ENCODE measurements at regions not wholly inside any gene's neighbourhood (a gene's known extent, or its start where the extent isn't known, plus 50 kb on each side); places are given as distances from the start of the nearest gene placed in this dataset.
"Not testable (repeated sequence)": the region's sequence is repeated elsewhere in the genome, so short reads cannot be mapped to it uniquely, and the experiment has no call there.

DNA sequence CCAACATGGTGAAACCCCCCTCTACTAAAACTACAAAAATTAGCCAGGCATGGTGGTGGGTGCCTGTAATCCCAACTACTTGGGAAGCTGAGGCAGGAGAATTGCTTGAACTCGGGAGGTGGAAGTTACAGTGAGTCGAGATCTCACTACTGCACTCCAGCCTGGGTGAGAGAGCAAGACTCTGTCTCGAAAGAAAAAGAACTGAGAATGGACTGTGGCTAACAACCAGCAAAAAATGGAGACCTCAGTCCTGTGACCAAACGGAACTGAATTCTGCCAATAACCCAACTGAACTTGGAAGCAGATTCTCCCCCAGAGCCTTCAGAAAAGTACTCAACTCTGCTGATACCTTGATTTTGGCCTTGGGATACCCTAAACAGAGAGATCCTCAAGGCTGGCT, 604.5 kb downstream of the DOK5 start:
- in situ Hi-C loops (cut with MboI), result no loop called here
- POLR2A ChIA-PET, result no interaction called here

GRCh38 chr20:55074266-55074840, 599.0 kb downstream of the DOK5 start:
- POLR2A ChIA-PET, result not testable (repeated sequence)

More for the DNA sequence above, 604.5 kb downstream of the DOK5 start:
- no peak overlapping the region for H3K4me3 ChIP-seq
- H3K27ac ChIP-seq (ENCODE audit: control insufficient read depth, insufficient read depth), result no peak overlapping the region
- no peak for TF ChIP-seq KAT2A (conservative IDR thresholded peaks at IDR 0.05; ENCODE audit: control insufficient read depth, low read depth, low read length)
- no peak for TF ChIP-seq MAX (IDR thresholded peaks at IDR 0.05; ENCODE audit: low read depth, low read length)
- TF ChIP-seq HDAC2 (IDR thresholded peaks at IDR 0.05), result no peak
- TF ChIP-seq IKZF1 (conservative IDR thresholded peaks at IDR 0.05), result no peak
- TF ChIP-seq BACH1 (IDR thresholded peaks at IDR 0.05; ENCODE audit: borderline replicate concordance), result no peak
- no peak for TF ChIP-seq ZNF207 (IDR thresholded peaks at IDR 0.05; ENCODE audit: borderline replicate concordance)
- TF ChIP-seq HDGF (IDR thresholded peaks at IDR 0.05), result no peak
- TF ChIP-seq CREM (IDR thresholded peaks at IDR 0.05; ENCODE audit: low read depth), result no peak
- TF ChIP-seq BCL3 (IDR thresholded peaks at IDR 0.05; ENCODE audit: borderline replicate concordance, insufficient read depth, low read depth, low read length, poor library complexity, severe bottlenecking), result no peak
- no peak for TF ChIP-seq RELB (IDR thresholded peaks at IDR 0.05; ENCODE audit: low read depth)
- no peaks in the 10 kb centered on the region for H3K4me1 ChIP-seq (ENCODE audit: control insufficient read depth, insufficient read depth, low read length)
- no peak overlapping the region for H2AFZ ChIP-seq (ENCODE audit: control insufficient read depth, low read depth, low read length)
- BruUV-seq (replicated peaks), result no TSS peak
- intact Hi-C loops (cut with micrococcal nuclease; ENCODE audit: unreplicated experiment), result no loop called here
- H3K4me2 ChIP-seq (ENCODE audit: control insufficient read depth, insufficient read depth), result no peak overlapping the region
- no peak overlapping the region for H3K9ac ChIP-seq (ENCODE audit: control insufficient read depth, insufficient read depth, low read length)
- SMC1A ChIA-PET (ENCODE audit: uncharacterized antibody, unreplicated experiment), result no interaction called here
- H3K9me3 ChIP-seq (replicated peaks; ENCODE audit: control insufficient read depth, insufficient read depth, low read length), result no peaks in the 10 kb centered on the region
- ATAC-seq (0 out of 3 replicates have a peak, but pooled peaks have one; percentile 26), DNase-seq (ENCODE audit: low read depth, low spot score) (no peak), FAIRE-seq (no peak)
- no peaks in the 10 kb centered on the region for H3K27me3 ChIP-seq (replicated peaks in 1 of 2; ENCODE audit: control insufficient read depth in 2 of 2, insufficient read depth in 2 of 2, low read length in 1 of 2)
- RAD21 ChIA-PET (ENCODE audit: unreplicated experiment), result no interaction called here
- H3K79me2 ChIP-seq (ENCODE audit: control insufficient read depth, insufficient read depth, low read length), result no peaks in the 10 kb centered on the region
- CTCF ChIA-PET, result no interaction called here
- no peaks in the 10 kb centered on the region for H4K20me1 ChIP-seq (ENCODE audit: control insufficient read depth, insufficient read depth)
- no peaks in the 10 kb centered on the region for H3K36me3 ChIP-seq (ENCODE audit: control insufficient read depth in 2 of 2, insufficient read depth in 2 of 2, low read length in 1 of 2)
- 2% methylated on average over 4 of the region's 4 CpGs for WGBS (ENCODE audit: insufficient coverage, insufficient replicate concordance, low lambda C conversion rate, missing lambda C conversion rate)

More at GRCh38 chr20:55074266-55074840, 599.0 kb downstream of the DOK5 start:
- H3K4me1 ChIP-seq (ENCODE audit: control insufficient read depth, insufficient read depth, low read length); H3K36me3 ChIP-seq (ENCODE audit: control insufficient read depth in 2 of 2, insufficient read depth in 2 of 2, low read length in 1 of 2); SMC1A ChIA-PET (ENCODE audit: uncharacterized antibody, unreplicated experiment); H3K4me2 ChIP-seq (ENCODE audit: control insufficient read depth, insufficient read depth); CTCF ChIA-PET; H3K4me3 ChIP-seq; in situ Hi-C loops (cut with MboI); H3K9me3 ChIP-seq (replicated peaks; ENCODE audit: control insufficient read depth, insufficient read depth, low read length); BruUV-seq (replicated peaks); intact Hi-C loops (cut with micrococcal nuclease; ENCODE audit: unreplicated experiment); FAIRE-seq; ATAC-seq; DNase-seq (ENCODE audit: low read depth, low spot score); H3K27ac ChIP-seq (ENCODE audit: control insufficient read depth, insufficient read depth); H3K9ac ChIP-seq (ENCODE audit: control insufficient read depth, insufficient read depth, low read length); H3K27me3 ChIP-seq (replicated peaks in 1 of 2; ENCODE audit: control insufficient read depth in 2 of 2, insufficient read depth in 2 of 2, low read length in 1 of 2); RAD21 ChIA-PET (ENCODE audit: unreplicated experiment); H3K79me2 ChIP-seq (ENCODE audit: control insufficient read depth, insufficient read depth, low read length); H4K20me1 ChIP-seq (ENCODE audit: control insufficient read depth, insufficient read depth); H2AFZ ChIP-seq (ENCODE audit: control insufficient read depth, low read depth, low read length): not testable (repeated sequence)
- WGBS (ENCODE audit: insufficient coverage, insufficient replicate concordance, low lambda C conversion rate, missing lambda C conversion rate), result 59% methylated on average over 19 of the region's 19 CpGs

Data from GM12878 (cell line).